ENCODE measurements at regions not wholly inside any gene's neighbourhood (a gene's known extent, or its start where the extent isn't known, plus 50 kb on each side); places are given as distances from the start of the nearest gene placed in this dataset.

GRCh38 chr3:66163222-66163621 lies 57.6 kb upstream of the SLC25A26 start:
- H3K4me2 ChIP-seq, result no peak overlapping the region
- H2AFZ ChIP-seq, result peak overlapping the region; percentile 28; the same call in 1 of the 2 replicates
- no peaks in the 10 kb centered on the region for H3K4me1 ChIP-seq (ENCODE audit: insufficient read depth)
- no peaks in the 10 kb centered on the region; the same call in 2 of the 3 replicates for H3K4me1 Mint-ChIP-seq
- no peak overlapping the region for H3K4me3 ChIP-seq
- H3K9me3 Mint-ChIP-seq, result no peaks in the 10 kb centered on the region
- no peaks in the 10 kb centered on the region for H3K27me3 Mint-ChIP-seq (ENCODE audit: insufficient read depth, low read depth, poor library complexity)
- H3K9me2 ChIP-seq (ENCODE audit: insufficient read depth), result no peaks in the 10 kb centered on the region
- no peaks in the 10 kb centered on the region for H3K79me2 ChIP-seq (replicated peaks; ENCODE audit: insufficient read depth)
- H3K27ac Mint-ChIP-seq, result no peak overlapping the region
- H3K36me3 ChIP-seq (ENCODE audit: insufficient read depth), result no peaks in the 10 kb centered on the region
- H3K27ac ChIP-seq (ENCODE audit: low read depth), result no peak overlapping the region
- no peaks in the 10 kb centered on the region for H4K20me1 ChIP-seq (replicated peaks; ENCODE audit: insufficient read depth)
- H3K4me3 Mint-ChIP-seq, result no peak overlapping the region
- H3K36me3 Mint-ChIP-seq (ENCODE audit: low read depth), result no peaks in the 10 kb centered on the region
- no peaks in the 10 kb centered on the region for H3F3A ChIP-seq (replicated peaks; ENCODE audit: low read depth)
- DNase-seq (ENCODE audit: low spot score) (no peak), ATAC-seq (no peak)
- no peaks in the 10 kb centered on the region for H3K27me3 ChIP-seq (ENCODE audit: insufficient read depth)
- TF ChIP-seq JUNB (IDR thresholded peaks at IDR 0.05; ENCODE audit: unreplicated experiment), result no peak
- TF ChIP-seq ZNF462 (CRISPR knock-in tag; IDR thresholded peaks at IDR 0.05), result no peak
- no peak for TF ChIP-seq POLR2AphosphoS5 (IDR thresholded peaks at IDR 0.05; ENCODE audit: low read depth)

- Mint-ChIP-seq H3K27ac (no peak overlapping the region), H3K4me1 (no peaks in the 10 kb centered on the region; the same call in 2 of the 3 replicates)
Observed at GRCh38 chr3:66162766-66163165, 58.0 kb upstream of the SLC25A26 start.

More at GRCh38 chr3:66162766-66163165, 58.0 kb upstream of the SLC25A26 start:
- Histone ChIP-seq H3K36me3 (ENCODE audit: insufficient read depth) (no peaks in the 10 kb centered on the region), H3K27ac (ENCODE audit: low read depth) (no peak overlapping the region), H3K9me2 (ENCODE audit: insufficient read depth) (no peaks in the 10 kb centered on the region), H3K4me3 (no peak overlapping the region), H3K79me2 (replicated peaks; ENCODE audit: insufficient read depth) (no peaks in the 10 kb centered on the region), H3K27me3 (ENCODE audit: insufficient read depth) (no peaks in the 10 kb centered on the region), H2AFZ (peak overlapping the region; percentile 28; the same call in 1 of the 2 replicates), H3K4me2 (no peak overlapping the region), H4K20me1 (replicated peaks; ENCODE audit: insufficient read depth) (no peaks in the 10 kb centered on the region), H3F3A (replicated peaks; ENCODE audit: low read depth) (no peaks in the 10 kb centered on the region), H3K4me1 (ENCODE audit: insufficient read depth) (no peaks in the 10 kb centered on the region)
- Mint-ChIP-seq H3K36me3 (ENCODE audit: low read depth) (no peaks in the 10 kb centered on the region), H3K9me3 (no peaks in the 10 kb centered on the region), H3K27me3 (ENCODE audit: insufficient read depth, low read depth, poor library complexity) (no peaks in the 10 kb centered on the region), H3K4me3 (no peak overlapping the region)
- ATAC-seq (no peak), DNase-seq (ENCODE audit: low spot score) (no peak)
- no peak for TF ChIP-seq STAT1 (IDR thresholded peaks at IDR 0.05; ENCODE audit: unreplicated experiment)
- TF ChIP-seq ZNF114 (CRISPR knock-in tag; IDR thresholded peaks at IDR 0.05), result no peak

All from GM23338 (cell line).